H9 (cell line): ENCODE measurements at regions not wholly inside any gene's neighbourhood (a gene's known extent, or its start where the extent isn't known, plus 50 kb on each side); places are given as distances from the start of the nearest gene placed in this dataset.

ENCODE experiments used
- DNase-seq: peaks from one replicate; pipeline ENCODE4 v3.0.0-alpha.2; 2017
- H2AFZ ChIP-seq: one replicate; pipeline ENCODE4 v1.6.1; 2013; ENCODE audit warnings: mild to moderate bottlenecking, low read length, control low read depth, moderate library complexity
- H2AK5ac ChIP-seq: 2 replicates; pipeline ENCODE4 v1.6.1; 2013; ENCODE audit warnings: low read length, control low read depth, mixed read lengths; ENCODE audit not compliant: insufficient read length
- H2BK120ac ChIP-seq: one replicate; pipeline ENCODE4 v1.6.1; 2013; ENCODE audit warnings: low read depth, mild to moderate bottlenecking, low read length, control low read depth, inconsistent platforms; ENCODE audit not compliant: poor library complexity, severe bottlenecking
- H2BK12ac ChIP-seq: 2 replicates; pipeline ENCODE4 v1.6.1; 2013; ENCODE audit warnings: low read length, control low read depth, mixed read lengths, low read depth; ENCODE audit not compliant: insufficient read length
- H2BK15ac ChIP-seq: 2 replicates; pipeline ENCODE4 v1.6.1; 2013; ENCODE audit warnings: low read depth, low read length, control low read depth
- H2BK20ac ChIP-seq: one replicate; pipeline ENCODE4 v1.6.1; 2013; ENCODE audit warnings: low read depth, mild to moderate bottlenecking, low read length, control low read depth, inconsistent platforms; ENCODE audit not compliant: poor library complexity, severe bottlenecking
- H2BK5ac ChIP-seq: 2 replicates; pipeline ENCODE4 v1.6.1; 2013; ENCODE audit warnings: low read length, control low read depth, mixed read lengths; ENCODE audit not compliant: insufficient read length
- H3K14ac ChIP-seq: 2 replicates; pipeline ENCODE4 v1.6.1; 2013; ENCODE audit warnings: low read length, control low read depth; ENCODE audit not compliant: insufficient read depth
- H3K18ac ChIP-seq: 2 replicates; pipeline ENCODE4 v1.6.1; 2013; ENCODE audit warnings: low read depth, mild to moderate bottlenecking, mixed read lengths, low read length, control low read depth; ENCODE audit not compliant: insufficient read length
- H3K23ac ChIP-seq: 2 replicates; pipeline ENCODE4 v1.6.1; 2013; ENCODE audit warnings: low read length, control low read depth, mixed read lengths, low read depth; ENCODE audit not compliant: insufficient read length
- H3K23me2 ChIP-seq: 2 replicates; pipeline ENCODE4 v1.6.1; 2013; ENCODE audit warnings: low read depth, mild to moderate bottlenecking, mixed read lengths, low read length, control low read depth; ENCODE audit not compliant: insufficient read length, poor library complexity, severe bottlenecking
- H3K27ac ChIP-seq: 2 replicates; pipeline ENCODE4 v1.5.1; 2013; ENCODE audit warnings: low read length, control low read depth, mixed read lengths, low read depth; ENCODE audit not compliant: insufficient read length
- H3K27me3 ChIP-seq: 2 replicates; pipeline ENCODE4 v1.6.1; 2013; ENCODE audit warnings: low read length, control low read depth, inconsistent platforms; ENCODE audit not compliant: insufficient read depth
- H3K4ac ChIP-seq: 2 replicates; pipeline ENCODE4 v1.6.1; 2013; ENCODE audit warnings: low read depth, mild to moderate bottlenecking, control low read depth, inconsistent platforms, low read length, moderate library complexity
- H3K4me1 ChIP-seq: 2 replicates; pipeline ENCODE4 v1.6.1; 2013; ENCODE audit warnings: low read length, control low read depth, inconsistent platforms; ENCODE audit not compliant: insufficient read depth
- H3K4me2 ChIP-seq: 2 replicates; pipeline ENCODE4 v1.6.1; 2013; ENCODE audit warnings: low read length, control low read depth, mixed read lengths; ENCODE audit not compliant: insufficient read length, insufficient read depth
- H3K56ac ChIP-seq: 2 replicates; pipeline ENCODE4 v1.6.1; 2013; ENCODE audit warnings: low read depth, mild to moderate bottlenecking, mixed read lengths, low read length, control low read depth; ENCODE audit not compliant: insufficient read length
- H3K79me1 ChIP-seq: 2 replicates; pipeline ENCODE4 v1.6.1; 2013; ENCODE audit warnings: low read depth, mild to moderate bottlenecking, moderate library complexity, low read length, control low read depth, inconsistent platforms; ENCODE audit not compliant: insufficient read depth, poor library complexity, severe bottlenecking
- H3K79me2 ChIP-seq: 2 replicates; pipeline ENCODE4 v1.6.1; 2013; ENCODE audit warnings: low read length, control low read depth, inconsistent platforms; ENCODE audit not compliant: insufficient read depth
- H3K9ac ChIP-seq: 2 replicates; pipeline ENCODE4 v1.6.1; 2013; ENCODE audit warnings: low read length, control low read depth, mixed read lengths; ENCODE audit not compliant: insufficient read length; ENCODE audit errors: extremely low read depth
- H3K9me3 ChIP-seq: one replicate; pipeline ENCODE4 v1.6.1; 2013; ENCODE audit warnings: low read depth, low read length, inconsistent platforms; ENCODE audit not compliant: control insufficient read depth
- H3T11ph ChIP-seq: one replicate; pipeline ENCODE4 v1.6.1; 2013; ENCODE audit warnings: mild to moderate bottlenecking, low read length, control low read depth, inconsistent platforms
- H4K20me1 ChIP-seq: one replicate; pipeline ENCODE4 v1.6.1; 2013; ENCODE audit not compliant: control insufficient read depth, insufficient read length, insufficient read depth
- H4K5ac ChIP-seq: 2 replicates; pipeline ENCODE4 v1.6.1; 2013; ENCODE audit warnings: low read depth, mild to moderate bottlenecking, mixed read lengths, low read length, control low read depth; ENCODE audit not compliant: insufficient read length
- H4K8ac ChIP-seq: replicated peaks from 2 replicates; pipeline ENCODE4 v1.6.1; 2013; ENCODE audit warnings: low read length, control low read depth, mixed read lengths, low read depth; ENCODE audit not compliant: insufficient read length
- H4K91ac ChIP-seq: 2 replicates; pipeline ENCODE4 v1.6.1; 2013; ENCODE audit warnings: low read depth, mild to moderate bottlenecking, moderate library complexity, mixed read lengths, low read length, control low read depth; ENCODE audit not compliant: insufficient read length
- H3K27ac Mint-ChIP-seq, 3 experiments: 2 replicates in 2 of 3; 3 replicates in 1 of 3; pipeline ENCODE4 v1.8.0; 2020 to 2021; ENCODE audit warnings: mixed read lengths in 3 of 3, mild to moderate bottlenecking in 1 of 3, moderate library complexity in 1 of 3
- H3K27me3 Mint-ChIP-seq: 2 replicates; pipeline ENCODE4 v1.8.0; 2021; ENCODE audit warnings: low read depth, mild to moderate bottlenecking, moderate library complexity, mixed read lengths
- H3K36me3 Mint-ChIP-seq, 3 experiments: 2 replicates in 2 of 3; 3 replicates in 1 of 3; pipeline ENCODE4 v1.8.0; 2020 to 2021; ENCODE audit warnings: low read depth in 3 of 3, mixed read lengths in 3 of 3; ENCODE audit not compliant: insufficient read depth in 1 of 3
- H3K4me1 Mint-ChIP-seq, 2 experiments: 2 replicates each; pipeline ENCODE4 v1.8.0; 2020; ENCODE audit warnings: mixed read lengths in 2 of 2
- H3K4me3 Mint-ChIP-seq, 2 experiments: 2 replicates in 1 of 2; 3 replicates in 1 of 2; pipeline ENCODE4 v1.8.0; 2020 to 2021; ENCODE audit warnings: mild to moderate bottlenecking in 2 of 2, mixed read lengths in 2 of 2, moderate library complexity in 1 of 2
- H3K9me3 Mint-ChIP-seq, 2 experiments: 2 replicates in 1 of 2; 3 replicates in 1 of 2; pipeline ENCODE4 v1.8.0; 2020; ENCODE audit warnings: mild to moderate bottlenecking in 2 of 2, mixed read lengths in 2 of 2, moderate library complexity in 1 of 2
- CTCF ChIP-seq: fragments of 200-600 bp; sonication (generic); conservative IDR thresholded peaks from 3 replicates; pipeline ENCODE4 v1.8.0; 2021; ENCODE audit warnings: antibody characterized with exemption, mild to moderate bottlenecking
- WGBS: extraction: QIAGEN DNeasy Blood & Tissue Kit; methylation state at CpG from one replicate; pipeline ENCODE4 v1.1.7; 2013; ENCODE audit warnings: missing lambda C conversion rate, low lambda C conversion rate, mixed read lengths; ENCODE audit not compliant: insufficient read length; ENCODE audit errors: extremely low coverage; 5-methylcytosine and 5-hydroxymethylcytosine counted together

DNA sequence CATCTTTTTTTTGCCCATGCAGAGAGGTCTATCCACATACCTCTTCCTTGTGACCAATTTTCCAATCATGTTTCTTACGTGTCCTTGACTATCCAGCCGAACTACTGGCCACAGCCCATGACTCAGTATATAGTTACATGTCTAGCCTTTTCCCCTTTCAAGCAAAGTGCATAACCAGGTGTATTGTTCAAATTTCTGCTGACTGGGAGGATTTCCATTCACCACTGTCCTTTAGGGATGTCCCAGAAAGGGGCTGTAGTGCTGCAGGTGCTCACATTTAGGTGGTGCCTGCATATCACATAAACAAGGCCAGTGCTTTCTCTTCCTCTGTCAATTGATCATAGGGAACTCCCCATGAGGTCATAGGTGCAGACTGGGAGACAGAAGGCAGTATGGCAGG, 69.4 kb upstream of the ALDH1A3 start:
- Histone ChIP-seq H2BK12ac (no peak overlapping the region), H3K4me2 (no peak overlapping the region), H4K91ac (no peak overlapping the region), H3K27me3 (no peaks in the 10 kb centered on the region), H2AK5ac (no peak overlapping the region), H3K27ac (no peak overlapping the region), H2BK120ac (no peak overlapping the region), H2BK5ac (no peak overlapping the region), H4K8ac (no peak overlapping the region), H3K9ac (no peak overlapping the region), H3K79me1 (no peaks in the 10 kb centered on the region), H2AFZ (no peak overlapping the region), H4K5ac (no peak overlapping the region), H3T11ph (no peak overlapping the region), H3K56ac (no peak overlapping the region), H3K79me2 (no peaks in the 10 kb centered on the region), H2BK15ac (no peak overlapping the region), H3K9me3 (no peaks in the 10 kb centered on the region), H3K4ac (no peak overlapping the region), H2BK20ac (no peak overlapping the region), H3K18ac (no peak overlapping the region), H3K4me1 (no peaks in the 10 kb centered on the region), H3K23me2 (no peaks in the 10 kb centered on the region), H4K20me1 (no peaks in the 10 kb centered on the region), H3K23ac (no peak overlapping the region), H3K14ac (no peak overlapping the region)
- Mint-ChIP-seq H3K36me3 (peaks cover 0 to 3% (median 0%) of the 10 kb centered on the region in 3 experiments; a peak in 1 of 7 replicates), H3K9me3 (peaks cover 7 to 10% of the 10 kb centered on the region in 2 experiments; a peak in 4 of 5 replicates), H3K27me3 (peaks cover 3% of the 10 kb centered on the region), H3K27ac (peak overlapping the region in 1 of 3 experiments; percentile 4; a peak in 1 of 7 replicates), H3K4me1 (peaks cover 4 to 5% of the 10 kb centered on the region in 2 experiments), H3K4me3 (no peak overlapping the region)
- DNase-seq: no peak
- no CpG with 5 or more reads among the region's 2 CpGs for WGBS
- no peak for TF ChIP-seq CTCF
